Suprapubic skin (tissue), 4 donors: ENCODE measurements at regions not wholly inside any gene's neighbourhood (a gene's known extent, or its start where the extent isn't known, plus 50 kb on each side); places are given as distances from the start of the nearest gene placed in this dataset.

Experiments used
- CTCF ChIP-seq, 2 donors: fragments of 200-600 bp in 1 of 2; fragments of 450-650 bp in 1 of 2; sonication (generic) in 1 of 2; IDR thresholded peaks; one replicate each; pipeline ENCODE4 v1.5.1; 2016 to 2019; ENCODE audit warnings: antibody characterized with exemption in 2 of 2, mild to moderate bottlenecking in 1 of 2, moderate library complexity in 1 of 2
- EP300 ChIP-seq: sonication (generic); formaldehyde crosslinking; IDR thresholded peaks from one replicate; pipeline ENCODE4 v1.6.1; 2017; ENCODE audit warnings: antibody characterized with exemption
- POLR2A ChIP-seq, 2 donors: fragments of 450-650 bp; IDR thresholded peaks; one replicate each; pipeline ENCODE4 v1.6.1; 2017; ENCODE audit warnings: antibody characterized with exemption in 2 of 2, mild to moderate bottlenecking in 2 of 2, moderate library complexity in 2 of 2
- POLR2AphosphoS5 ChIP-seq, 3 donors: sonication (generic); formaldehyde crosslinking; IDR thresholded peaks; one replicate each; pipeline ENCODE4 v1.6.1; 2017; ENCODE audit warnings: antibody characterized with exemption in 3 of 3

- TF ChIP-seq POLR2A (IDR thresholded peaks at IDR 0.05) (no peak), CTCF (IDR thresholded peaks at IDR 0.05) (no peak), POLR2AphosphoS5 (IDR thresholded peaks at IDR 0.05) (no peak), EP300 (no peak)
Measured at GRCh38 chr17:14986127-14986526, 279.0 kb downstream of the PMP22 start.
